Right lobe of liver (tissue), 6 donors: ENCODE measurements at regions not wholly inside any gene's neighbourhood (a gene's known extent, or its start where the extent isn't known, plus 50 kb on each side); places are given as distances from the start of the nearest gene placed in this dataset.

Experiments
- ATAC-seq, 4 donors: fragments of 200-7000 bp; cut with Tn5 transposase; one replicate each; pipeline ENCODE4 v1.9.1; 2020; ENCODE audit warnings: mild to moderate bottlenecking in 4 of 4, moderate library complexity in 4 of 4
- DNase-seq, 3 donors: peaks; one replicate each; pipeline ENCODE4 v3.0.0-alpha.2; 2020
- H3K27ac ChIP-seq, 3 donors: fragments of 200-600 bp; one replicate each; pipeline ENCODE4 v1.8.0; 2022
- H3K27me3 ChIP-seq, 2 donors: fragments of 200-600 bp; one replicate each; pipeline ENCODE4 v1.8.0; 2022
- H3K36me3 ChIP-seq, 4 donors: fragments of 200-600 bp; sonication (generic) in 1 of 4; one replicate each; pipeline versions ENCODE4 v1.5.1 to v1.8.0; 2017 to 2022; ENCODE audit warnings: control low read depth in 1 of 4
- H3K4me1 ChIP-seq, 4 donors: fragments of 200-600 bp; sonication (generic) in 1 of 4; one replicate each; pipeline versions ENCODE4 v1.5.1 to v1.8.0; 2017 to 2022; ENCODE audit warnings: control low read depth in 1 of 4
- H3K4me3 ChIP-seq, 3 donors: fragments of 200-600 bp; one replicate each; pipeline ENCODE4 v1.8.0; 2022
- H3K9me3 ChIP-seq, 4 donors: fragments of 200-600 bp; sonication (generic) in 1 of 4; one replicate each; pipeline versions ENCODE4 v1.5.1 to v1.8.0; 2017 to 2022; ENCODE audit warnings: control low read depth in 1 of 4
- CTCF ChIP-seq, 4 donors: fragments of 200-600 bp in 3 of 4; fragments of 450-650 bp in 1 of 4; IDR thresholded peaks; one replicate each; pipeline versions ENCODE4 v1.5.1 to v1.8.0; 2016 to 2022; ENCODE audit warnings: antibody characterized with exemption in 4 of 4, mild to moderate bottlenecking in 2 of 4
- POLR2A ChIP-seq: fragments of 450-650 bp; IDR thresholded peaks from one replicate; pipeline ENCODE4 v1.6.1; 2017; ENCODE audit warnings: antibody characterized with exemption, mild to moderate bottlenecking
- WGBS: methylation state at CpG from one replicate; pipeline ENCODE4 v1.1.6; 2018; ENCODE audit warnings: low coverage, low lambda C conversion rate; ENCODE audit not compliant: insufficient coverage; ENCODE audit errors: missing lambda C conversion rate; 5-methylcytosine and 5-hydroxymethylcytosine counted together
- intact Hi-C, 2 donors: fragments of 100-400 bp; cut with DNase I; formaldehyde crosslinking; loops; one replicate each; pipeline versions ENCODE4 v1.11.2 to v1.14.1; 2022
- donor health status: DM: no; HTN: yes; CAD: no.
- donor health status: DM: no; HTN: no; CAD: no.
- donor health status: DM: no; HTN: no; CAD: no.
- donor health status: DM: no; HTN: yes; CAD: no.
- donor health status: DM: no; HTN: yes; CAD: no.

DNA sequence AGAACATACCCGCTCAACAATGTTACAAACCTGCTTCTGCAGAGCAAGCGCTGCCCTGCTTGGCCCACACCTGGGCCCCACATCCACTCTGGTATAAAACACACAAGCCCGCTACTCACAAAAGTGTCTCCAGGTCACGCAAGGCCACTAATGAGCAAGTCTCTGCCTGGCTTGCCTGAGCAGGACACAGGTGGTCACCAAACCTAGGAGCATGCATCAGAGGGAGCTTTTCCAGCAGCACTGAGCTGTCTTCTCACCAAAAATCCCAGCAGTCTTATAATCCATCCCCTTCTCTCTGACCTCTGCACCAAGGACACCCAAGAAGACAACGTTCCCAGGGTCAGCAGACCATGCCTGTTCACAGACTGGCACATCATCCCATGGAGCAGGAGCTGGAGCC is 100.8 kb downstream of the DLL1 start:
- intact Hi-C loops: no loop called here
- H3K27me3 ChIP-seq: no peaks in the 10 kb centered on the region

DNA sequence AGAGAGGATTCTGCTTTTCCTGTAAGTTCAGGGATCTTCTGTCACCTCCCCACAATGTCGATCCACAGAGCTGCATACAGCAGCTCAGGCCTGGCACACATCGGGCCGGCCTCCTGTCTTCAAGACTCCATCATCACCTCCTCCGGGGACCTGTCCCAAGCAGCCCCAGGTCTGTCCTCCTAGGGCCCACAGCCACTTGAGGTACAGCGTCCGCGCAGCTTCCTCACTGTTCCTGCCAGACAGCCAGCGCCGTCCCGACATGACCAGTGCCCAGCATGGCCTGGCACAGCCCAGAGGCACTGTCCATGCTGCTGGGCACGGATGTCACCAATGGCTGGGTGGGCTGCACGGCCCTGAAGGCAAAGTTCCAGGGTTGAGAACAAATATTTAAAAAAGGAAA is 101.6 kb downstream of the DLL1 start:
- H3K36me3 ChIP-seq: no peaks in the 10 kb centered on the region
- ATAC-seq (no peak), DNase-seq (peak in 1 of 3 donors; percentile 31)
- intact Hi-C loops: no loop called here
- H3K27ac ChIP-seq: no peak overlapping the region
- no peak overlapping the region for H3K4me3 ChIP-seq
- WGBS: 50% methylated on average over 2 of the region's 12 CpGs
- no peaks in the 10 kb centered on the region for H3K4me1 ChIP-seq
- H3K9me3 ChIP-seq: no peaks in the 10 kb centered on the region
- TF ChIP-seq POLR2A (no peak), CTCF (IDR thresholded peaks at IDR 0.05) (no peak)
- no peaks in the 10 kb centered on the region for H3K27me3 ChIP-seq

More for the DNA sequence above, 100.8 kb downstream of the DLL1 start:
- Histone ChIP-seq H3K27ac (no peak overlapping the region), H3K4me3 (no peak overlapping the region), H3K4me1 (no peaks in the 10 kb centered on the region), H3K36me3 (no peaks in the 10 kb centered on the region), H3K9me3 (peaks cover 0 to 2% (median 0%) of the 10 kb centered on the region in 4 donors)
- ATAC-seq (no peak), DNase-seq (no peak)
- TF ChIP-seq CTCF (IDR thresholded peaks at IDR 0.05): no peak
- no peak for TF ChIP-seq POLR2A
- WGBS: 84% methylated on average over 5 of the region's 5 CpGs

DNA sequence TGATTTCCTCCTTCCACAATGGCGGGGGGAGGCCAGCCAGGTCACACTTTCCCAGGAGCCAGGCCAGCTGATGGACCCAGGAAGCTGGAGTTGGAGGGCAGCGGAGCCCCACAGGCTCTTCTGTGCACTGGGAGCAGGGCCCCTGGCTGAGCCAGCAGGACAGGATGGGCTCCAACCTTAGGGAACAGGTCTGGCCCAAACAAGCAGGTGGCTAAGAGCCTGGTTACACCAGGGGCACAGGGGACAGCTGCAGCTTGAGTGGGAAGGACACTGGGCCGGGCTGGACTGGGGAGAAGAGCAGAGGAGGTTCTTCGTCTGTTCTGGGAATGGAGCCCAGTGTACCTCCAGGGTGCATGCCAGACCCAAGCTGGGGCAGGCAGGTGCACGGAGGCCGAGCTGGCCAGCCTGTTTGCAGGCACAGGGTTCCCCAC is 102.3 kb downstream of the DLL1 start:
- intact Hi-C loops: no loop called here
- peak in 2 of 3 donors; percentile 46 to 57 for DNase-seq
- H3K4me3 ChIP-seq: no peak overlapping the region
- H3K9me3 ChIP-seq: no peaks in the 10 kb centered on the region
- peak in 3 of 4 donors; percentile 43 to 88 (median 87) for ATAC-seq
- no peaks in the 10 kb centered on the region for H3K4me1 ChIP-seq
- no peak for TF ChIP-seq POLR2A
- TF ChIP-seq CTCF (IDR thresholded peaks at IDR 0.05): no peak
- WGBS: 28% methylated on average over 3 of the region's 6 CpGs
- no peaks in the 10 kb centered on the region for H3K36me3 ChIP-seq
- no peak overlapping the region for H3K27ac ChIP-seq
- H3K27me3 ChIP-seq: no peaks in the 10 kb centered on the region

- intact Hi-C loops: no loop called here
These were observed 103.0 kb downstream of the DLL1 start for GRCh38 chr6:170187669-170188566.

More at GRCh38 chr6:170187669-170188566, 103.0 kb downstream of the DLL1 start:
- H3K27me3 ChIP-seq: no peaks in the 10 kb centered on the region
- TF ChIP-seq CTCF (IDR thresholded peaks at IDR 0.05) (no peak), POLR2A (no peak)
- DNase-seq: peak in 1 of 3 donors; percentile 37
- no peak overlapping the region for H3K4me3 ChIP-seq
- 84% methylated on average over 14 of the region's 28 CpGs for WGBS
- H3K36me3 ChIP-seq: no peaks in the 10 kb centered on the region
- H3K27ac ChIP-seq: no peak overlapping the region
- no peaks in the 10 kb centered on the region for H3K4me1 ChIP-seq
- no peak for ATAC-seq
- no peaks in the 10 kb centered on the region for H3K9me3 ChIP-seq
